Breast epithelium (tissue), 4 donors: ENCODE measurements at regions not wholly inside any gene's neighbourhood (a gene's known extent, or its start where the extent isn't known, plus 50 kb on each side); places are given as distances from the start of the nearest gene placed in this dataset.
A peak's percentile ranks its signal among the peaks of the same experiment; 100 is the strongest.
"Not testable (repeated sequence)": the region's sequence is repeated elsewhere in the genome, so short reads cannot be mapped to it uniquely, and the experiment has no call there.

Experiments used
- DNase-seq, 2 donors: peaks; one replicate each; pipeline ENCODE4 v3.0.0-alpha.2; 2019; ENCODE audit warnings: low spot score in 2 of 2
- H3K27ac ChIP-seq, 2 donors: fragments of 200-600 bp; sonication (generic) in 1 of 2; one replicate each; pipeline ENCODE4 v1.5.1; 2016 to 2019; ENCODE audit warnings: mild to moderate bottlenecking in 1 of 2
- H3K27me3 ChIP-seq, 2 donors: fragments of 200-600 bp; sonication (generic) in 1 of 2; one replicate each; pipeline versions ENCODE4 v1.5.1 to v1.6.0; 2017 to 2019; ENCODE audit warnings: control low read depth in 1 of 2, mild to moderate bottlenecking in 1 of 2
- H3K36me3 ChIP-seq: fragments of 200-600 bp; one replicate; pipeline ENCODE4 v1.5.1; 2019
- H3K4me1 ChIP-seq, 2 donors: fragments of 200-600 bp; sonication (generic); one replicate each; pipeline ENCODE4 v1.5.1; 2016 to 2019; ENCODE audit warnings: control low read depth in 1 of 2
- H3K4me3 ChIP-seq, 3 donors: fragments of 200-600 bp; sonication (generic); 1 replicate in 2 of 3; 2 replicates in 1 of 3; pipeline ENCODE4 v1.5.1; 2016 to 2019; ENCODE audit warnings: mild to moderate bottlenecking in 3 of 3, moderate library complexity in 2 of 3
- H3K9me3 ChIP-seq, 2 donors: fragments of 200-600 bp; sonication (generic) in 1 of 2; one replicate each; pipeline ENCODE4 v1.5.1; 2016 to 2019; ENCODE audit warnings: control low read depth in 1 of 2
- intact Hi-C: fragments of 100-400 bp; cut with DNase I; formaldehyde crosslinking; loops from one replicate; pipeline ENCODE4 v1.15.1; 2023; ENCODE audit warnings: low total_unique reads

DNA sequence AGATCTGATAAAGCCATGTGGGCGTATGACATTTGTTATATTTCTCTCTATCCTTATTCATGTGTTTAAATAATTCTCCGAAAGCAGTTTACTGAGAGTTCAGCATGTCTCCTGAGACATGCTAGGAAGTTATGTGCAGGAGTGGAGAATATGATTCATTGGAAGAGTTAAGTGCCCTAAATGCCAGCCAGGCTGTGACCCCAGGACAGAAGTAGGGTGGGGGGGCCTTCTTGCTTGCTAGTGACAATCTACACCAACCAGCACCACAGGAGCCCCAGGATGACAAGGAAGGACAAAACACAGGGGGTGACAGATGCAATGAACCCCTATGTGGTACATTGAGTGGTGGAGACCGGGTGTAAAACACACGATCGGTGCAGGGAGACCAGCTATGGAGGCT is 79.5 kb upstream of the PLGLB2 start:
- H3K36me3 ChIP-seq, H3K9me3 ChIP-seq, H3K27me3 ChIP-seq, H3K27ac ChIP-seq, H3K4me1 ChIP-seq, H3K4me3 ChIP-seq, DNase-seq, intact Hi-C loops: not testable (repeated sequence)

DNA sequence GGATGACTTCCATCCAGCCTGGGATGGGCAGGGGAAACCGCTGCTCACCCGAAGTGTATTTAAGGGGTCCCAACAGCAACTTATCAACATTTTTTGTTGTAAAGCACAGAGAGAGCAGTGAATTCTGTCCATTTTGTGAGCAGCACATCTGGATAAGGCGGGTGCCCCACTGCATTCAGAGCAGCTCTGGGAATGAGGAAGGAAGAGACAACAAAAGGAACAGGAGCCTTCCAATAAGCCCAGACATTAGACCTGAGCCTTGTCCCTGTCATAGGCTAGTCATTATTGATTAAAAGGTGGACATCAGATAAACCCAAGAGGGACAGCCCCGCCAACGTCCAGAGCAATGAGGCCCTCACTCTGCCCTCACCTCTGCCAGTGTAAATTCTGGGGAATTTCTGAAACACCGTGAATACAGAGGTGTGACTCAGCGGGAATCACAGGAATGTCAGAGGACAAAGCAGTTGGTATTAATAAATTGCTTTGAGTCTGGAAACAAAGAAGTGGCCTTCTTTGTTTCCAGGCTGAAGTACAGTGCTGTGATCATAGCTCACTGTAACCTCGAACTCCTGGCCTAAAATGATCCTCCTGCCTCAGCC is 78.2 kb upstream of the PLGLB2 start:
- H3K27ac ChIP-seq, intact Hi-C loops, H3K4me3 ChIP-seq, H3K9me3 ChIP-seq, H3K27me3 ChIP-seq, DNase-seq, H3K36me3 ChIP-seq, H3K4me1 ChIP-seq: not testable (repeated sequence)

DNA sequence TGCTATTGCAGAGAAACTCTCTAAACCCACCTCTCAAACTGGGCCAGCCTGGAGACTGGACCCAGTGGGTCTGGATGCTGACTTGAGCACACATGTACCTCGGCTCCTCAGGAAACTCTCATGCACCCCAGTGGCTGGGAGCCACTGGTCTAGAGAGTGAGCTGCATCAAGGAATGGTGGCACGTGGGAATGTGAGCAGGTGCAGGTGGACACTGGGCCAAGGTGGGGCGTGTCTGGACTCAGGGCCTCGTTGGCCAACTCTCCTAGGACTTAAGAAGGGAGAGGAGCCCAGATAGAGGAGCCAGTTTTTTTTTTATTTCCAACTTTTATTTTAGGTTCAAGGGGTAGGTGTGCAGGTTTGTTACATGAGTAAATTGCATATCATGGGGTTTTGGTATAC is 75.5 kb upstream of the PLGLB2 start:
- H3K4me1 ChIP-seq, DNase-seq, intact Hi-C loops, H3K9me3 ChIP-seq, H3K4me3 ChIP-seq, H3K27me3 ChIP-seq, H3K36me3 ChIP-seq, H3K27ac ChIP-seq: not testable (repeated sequence)

DNA sequence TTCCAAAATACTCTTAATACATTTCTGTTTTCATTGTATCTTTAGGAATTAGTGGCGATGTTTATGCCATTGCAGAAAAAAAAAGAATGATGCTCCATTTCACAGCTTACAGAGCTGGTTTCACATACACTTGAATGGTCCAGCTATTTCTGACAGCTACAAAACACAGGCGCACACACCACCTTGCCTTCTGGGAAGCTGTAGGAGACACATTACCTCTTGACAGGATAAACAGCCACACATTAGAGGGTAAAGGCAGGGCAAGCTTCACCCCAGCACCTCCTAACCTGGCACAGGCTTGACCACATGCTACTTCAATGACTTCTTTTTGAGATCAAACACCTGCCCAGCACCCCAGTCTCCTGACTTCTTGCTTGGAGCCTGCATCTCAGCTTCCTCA is 73.2 kb upstream of the PLGLB2 start:
- DNase-seq, H3K4me1 ChIP-seq, intact Hi-C loops, H3K27me3 ChIP-seq, H3K36me3 ChIP-seq, H3K9me3 ChIP-seq, H3K4me3 ChIP-seq, H3K27ac ChIP-seq: not testable (repeated sequence)

DNA sequence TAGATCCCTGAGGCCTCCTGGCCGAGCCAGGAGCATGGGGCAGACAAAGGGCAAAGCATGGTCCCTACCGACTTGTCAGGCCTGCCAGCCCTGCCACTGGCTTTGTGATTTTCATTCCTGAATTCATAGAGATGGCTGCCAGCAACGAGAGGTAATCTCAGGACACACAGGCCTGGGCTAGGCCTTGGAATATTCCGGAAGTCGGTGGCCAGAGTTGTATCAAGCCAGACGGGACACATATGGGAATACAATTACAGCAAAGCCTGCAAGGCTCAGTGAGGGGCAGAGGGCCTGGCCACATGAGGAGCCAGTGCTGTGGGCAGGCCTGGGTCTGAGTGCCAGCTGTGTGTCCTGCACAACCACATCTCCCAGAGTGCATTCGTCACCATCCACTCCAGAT is 72.4 kb upstream of the PLGLB2 start:
- H3K4me1 ChIP-seq, H3K27ac ChIP-seq, H3K9me3 ChIP-seq, DNase-seq, H3K4me3 ChIP-seq, H3K27me3 ChIP-seq, intact Hi-C loops, H3K36me3 ChIP-seq: not testable (repeated sequence)

DNA sequence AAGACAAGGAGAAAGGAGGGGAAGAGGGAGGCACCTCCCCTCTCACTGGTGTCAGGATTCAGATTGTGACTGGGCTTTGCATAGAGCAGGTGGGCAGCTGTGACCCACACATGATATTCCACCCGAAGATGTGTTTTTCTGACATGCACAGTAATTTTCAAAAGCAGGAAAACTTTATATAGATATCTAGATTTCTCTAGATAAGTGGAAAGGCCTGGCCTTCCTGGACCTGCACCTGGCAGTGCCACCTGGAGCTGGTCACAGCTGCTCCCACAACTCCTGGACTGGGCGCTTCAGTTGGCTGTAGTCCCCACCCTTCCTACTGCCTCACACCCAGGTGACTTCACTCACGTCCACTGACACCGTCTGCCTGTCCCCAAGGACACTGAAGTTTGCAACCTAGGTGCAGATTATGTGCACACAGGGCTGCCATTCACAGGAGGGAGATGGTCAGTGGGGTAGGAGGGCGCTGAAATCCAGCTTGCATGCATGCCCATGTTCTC is 70.4 kb upstream of the PLGLB2 start:
- H3K36me3 ChIP-seq, H3K4me1 ChIP-seq, H3K27ac ChIP-seq, H3K9me3 ChIP-seq, intact Hi-C loops, H3K27me3 ChIP-seq, DNase-seq, H3K4me3 ChIP-seq: not testable (repeated sequence)

DNA sequence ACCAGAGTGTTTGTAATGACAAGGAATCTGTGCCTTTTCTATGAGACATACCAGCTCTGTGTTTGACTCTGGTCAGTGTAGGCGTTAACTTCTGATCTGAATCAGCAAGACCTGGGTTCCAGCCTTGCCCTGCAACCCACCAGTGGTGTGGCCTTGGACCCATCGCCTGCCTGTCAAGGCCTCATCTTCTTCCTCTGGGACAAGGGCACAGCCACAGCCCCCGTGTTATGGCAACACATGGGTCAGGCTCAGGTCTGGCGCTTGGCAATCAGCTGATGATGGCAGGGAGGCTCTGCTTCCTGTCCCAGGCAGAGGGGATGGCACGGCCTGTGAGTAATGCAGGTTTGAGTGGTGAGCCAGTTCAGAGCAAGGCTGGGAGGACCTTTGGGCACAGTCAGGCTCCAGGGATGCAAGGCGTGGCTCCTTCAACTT is 69.1 kb upstream of the PLGLB2 start:
- not testable (repeated sequence) for H3K36me3 ChIP-seq

DNA sequence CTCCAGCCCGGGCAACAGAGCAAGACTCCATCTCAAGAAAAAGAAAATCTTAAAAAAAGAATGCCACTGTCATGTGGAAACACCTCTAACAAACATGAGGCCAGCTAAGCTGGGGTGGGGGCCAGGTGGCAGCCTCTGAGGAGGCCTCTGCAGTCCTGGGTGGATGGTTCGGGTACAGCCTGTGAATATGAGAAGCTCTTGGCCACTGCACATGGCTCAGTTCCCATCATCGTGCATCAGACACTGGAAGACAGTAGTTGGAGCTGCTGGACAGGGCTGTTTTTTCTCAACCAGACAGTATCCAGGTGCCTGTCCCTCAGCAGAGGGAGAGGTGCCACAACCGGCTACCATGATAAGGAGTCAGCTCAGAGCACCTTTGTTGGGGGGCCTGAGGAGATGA is 67.9 kb upstream of the PLGLB2 start:
- H3K27me3 ChIP-seq, H3K9me3 ChIP-seq, H3K27ac ChIP-seq, H3K4me1 ChIP-seq, H3K4me3 ChIP-seq, intact Hi-C loops, DNase-seq, H3K36me3 ChIP-seq: not testable (repeated sequence)

More for the DNA sequence above, 69.1 kb upstream of the PLGLB2 start:
- H3K27me3 ChIP-seq, H3K4me3 ChIP-seq, DNase-seq, H3K27ac ChIP-seq, intact Hi-C loops, H3K4me1 ChIP-seq, H3K9me3 ChIP-seq: not testable (repeated sequence)

DNA sequence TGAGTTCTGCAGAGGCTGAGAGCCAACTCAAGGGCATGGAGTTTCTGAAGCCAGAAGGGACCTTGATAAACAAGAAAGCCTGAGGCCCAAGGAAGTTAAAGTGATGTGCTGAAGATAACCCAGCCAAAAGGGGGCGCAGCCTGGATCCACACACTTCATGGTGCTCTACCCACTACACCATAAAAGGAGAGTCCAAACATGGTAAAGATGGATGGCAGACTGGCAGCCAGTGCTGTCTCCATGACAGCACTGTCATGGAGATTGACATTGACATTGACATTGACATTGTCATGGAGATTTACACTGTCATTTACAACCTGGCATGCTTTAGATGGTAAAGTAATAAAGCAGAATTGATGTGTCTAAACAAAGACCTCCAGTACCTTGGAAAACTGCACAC is 67.2 kb upstream of the PLGLB2 start:
- H3K9me3 ChIP-seq, H3K4me1 ChIP-seq, DNase-seq, intact Hi-C loops, H3K27ac ChIP-seq, H3K4me3 ChIP-seq, H3K36me3 ChIP-seq, H3K27me3 ChIP-seq: not testable (repeated sequence)

DNA sequence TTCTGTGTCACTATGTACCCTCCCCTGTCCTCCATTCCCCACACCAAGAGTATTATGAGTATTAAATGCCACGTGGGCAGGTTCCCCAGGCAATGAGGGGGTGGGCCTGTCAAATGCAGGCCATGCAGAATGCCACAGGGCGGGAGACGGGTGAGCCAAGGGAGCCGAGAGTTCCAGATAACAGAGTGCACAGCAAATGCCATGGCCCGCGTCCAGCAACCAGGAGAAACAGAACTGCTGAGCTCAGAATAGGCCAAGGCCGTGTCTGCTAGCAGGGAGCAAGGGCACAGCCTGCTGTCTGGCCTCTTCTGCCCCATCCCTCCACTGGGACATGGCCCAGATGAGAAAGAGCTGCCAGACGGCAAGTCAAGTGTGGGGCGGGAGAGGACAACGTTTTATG is 64.4 kb upstream of the PLGLB2 start:
- peak in 1 of 2 donors; percentile 32 for DNase-seq

DNA sequence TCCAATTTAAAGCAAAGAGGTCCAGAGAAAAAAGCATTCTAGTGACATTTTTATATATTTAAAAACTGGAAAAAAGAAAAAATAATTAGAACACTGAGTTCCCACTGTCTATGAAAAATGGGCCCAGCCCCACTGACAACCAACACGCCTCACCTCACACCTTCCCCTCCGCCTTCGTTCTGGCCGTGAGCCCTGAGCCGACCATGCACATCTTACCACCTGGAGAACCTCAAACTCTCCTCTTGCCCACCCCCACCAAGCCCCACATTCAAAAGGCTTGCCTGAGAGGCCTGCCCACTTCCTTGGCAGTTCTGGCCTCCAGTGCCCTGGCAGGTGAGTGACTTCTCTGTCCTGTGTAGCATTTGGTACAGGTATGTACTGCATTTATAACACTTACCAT is 63.9 kb upstream of the PLGLB2 start:
- H3K9me3 ChIP-seq, H3K27ac ChIP-seq, H3K36me3 ChIP-seq, H3K4me1 ChIP-seq, DNase-seq, H3K4me3 ChIP-seq, H3K27me3 ChIP-seq, intact Hi-C loops: not testable (repeated sequence)

More for the DNA sequence above, 64.4 kb upstream of the PLGLB2 start:
- H3K36me3 ChIP-seq, H3K4me1 ChIP-seq, H3K9me3 ChIP-seq, H3K4me3 ChIP-seq, H3K27me3 ChIP-seq, H3K27ac ChIP-seq, intact Hi-C loops: not testable (repeated sequence)

DNA sequence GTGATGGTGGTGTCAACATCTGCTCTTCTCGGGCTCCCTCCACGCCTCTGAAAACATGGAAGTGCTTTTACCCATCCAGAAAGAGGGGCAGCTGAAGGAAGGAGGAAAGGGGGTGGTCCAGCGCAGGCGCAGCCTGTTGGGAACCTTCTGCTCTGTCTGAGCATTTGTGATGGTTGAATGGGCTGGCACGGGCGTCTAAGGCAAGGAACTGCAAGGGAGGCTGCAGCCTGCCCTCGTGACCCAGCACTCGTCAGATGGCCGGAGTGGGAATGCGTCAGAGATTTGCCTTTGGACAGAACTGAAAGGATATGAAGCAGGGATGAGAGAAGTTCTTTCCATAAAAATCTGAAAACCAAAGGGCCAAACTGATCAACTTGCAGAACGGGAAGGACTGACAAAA is 62.3 kb upstream of the PLGLB2 start:
- H3K9me3 ChIP-seq, H3K4me3 ChIP-seq, H3K36me3 ChIP-seq, H3K27ac ChIP-seq, H3K4me1 ChIP-seq, DNase-seq, intact Hi-C loops, H3K27me3 ChIP-seq: not testable (repeated sequence)

DNA sequence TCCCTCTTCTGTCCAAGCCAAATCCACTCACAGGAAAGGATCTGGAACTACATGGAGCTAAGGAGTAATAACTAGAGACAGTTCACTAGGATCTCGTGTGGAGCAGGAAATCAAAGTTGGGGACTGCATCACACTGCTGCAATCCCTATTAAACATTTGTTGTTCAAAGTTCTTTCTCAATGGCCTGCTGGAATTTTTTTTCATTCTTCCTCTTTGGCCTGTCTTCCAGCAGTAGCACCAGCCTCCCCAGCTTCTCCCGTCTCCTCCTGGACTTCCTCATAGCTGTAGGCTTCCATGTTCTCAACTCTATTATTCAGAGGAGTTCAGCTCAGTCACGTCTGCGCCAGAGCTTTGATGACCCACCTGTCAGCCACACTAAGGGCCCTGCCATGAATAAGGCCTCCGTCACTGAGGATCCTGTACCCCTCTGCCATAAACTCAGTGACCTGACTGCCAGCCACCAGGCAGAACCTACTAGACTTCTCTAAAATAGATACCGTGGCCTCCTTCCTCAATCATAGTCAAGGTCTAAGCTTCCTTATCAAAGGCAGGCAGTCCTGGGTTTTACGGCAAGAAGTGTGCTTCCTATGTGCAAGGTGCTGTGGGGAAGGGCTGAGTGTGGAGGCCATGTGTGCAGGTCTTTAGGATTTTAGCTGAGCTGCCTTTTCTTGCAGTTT is 60.9 kb upstream of the PLGLB2 start:
- intact Hi-C loops, DNase-seq, H3K27ac ChIP-seq, H3K36me3 ChIP-seq, H3K27me3 ChIP-seq, H3K4me1 ChIP-seq, H3K4me3 ChIP-seq, H3K9me3 ChIP-seq: not testable (repeated sequence)
